ENCODE measurements at regions not wholly inside any gene's neighbourhood (a gene's known extent, or its start where the extent isn't known, plus 50 kb on each side); places are given as distances from the start of the nearest gene placed in this dataset.
A peak's percentile ranks its signal among the peaks of the same experiment; 100 is the strongest.

DNA sequence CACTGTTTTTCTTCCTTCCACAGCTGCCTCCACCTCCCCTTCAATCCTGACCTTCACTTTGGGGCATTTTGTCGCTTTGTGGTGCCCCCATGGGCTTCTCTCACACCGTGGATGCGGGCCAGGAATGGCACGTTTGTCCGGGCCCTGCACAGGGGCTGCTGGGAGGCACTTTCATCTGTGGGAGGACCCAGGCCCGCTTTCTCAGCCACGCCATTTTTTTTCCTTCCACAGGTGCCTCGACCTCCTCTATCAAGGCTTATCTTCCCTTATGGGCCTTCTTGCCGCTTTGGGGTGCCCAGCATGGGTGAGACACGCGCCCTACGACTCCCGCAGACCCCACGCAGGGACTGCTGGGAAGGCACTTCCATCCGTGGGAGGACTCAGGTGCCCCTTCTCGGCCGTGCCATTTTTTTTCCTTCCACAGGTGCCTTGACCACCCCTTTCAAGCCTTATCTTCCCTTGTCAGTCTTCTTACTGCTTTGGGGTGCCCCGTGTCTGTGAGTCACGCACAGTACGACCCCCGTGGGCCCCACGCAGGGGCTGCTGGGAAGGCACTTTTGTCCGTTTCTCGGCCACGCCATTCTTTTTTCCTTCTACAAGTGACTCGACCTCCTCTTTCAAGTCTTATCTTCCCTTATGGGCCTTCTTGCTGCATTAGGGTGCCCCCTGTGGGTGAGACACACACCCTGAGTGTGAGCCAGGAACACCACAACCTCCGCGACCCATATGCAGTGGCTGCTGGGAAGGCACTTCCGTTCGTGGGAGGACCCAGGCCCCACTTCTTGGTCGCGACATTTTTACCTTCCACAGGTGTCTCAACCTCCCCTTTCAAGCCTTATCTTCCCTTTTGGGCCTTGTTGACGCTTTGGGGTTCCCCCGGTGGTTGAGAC is 270.7 kb downstream of the ALG10 start:
- peak; percentile 50 for DNase-seq

DNA sequence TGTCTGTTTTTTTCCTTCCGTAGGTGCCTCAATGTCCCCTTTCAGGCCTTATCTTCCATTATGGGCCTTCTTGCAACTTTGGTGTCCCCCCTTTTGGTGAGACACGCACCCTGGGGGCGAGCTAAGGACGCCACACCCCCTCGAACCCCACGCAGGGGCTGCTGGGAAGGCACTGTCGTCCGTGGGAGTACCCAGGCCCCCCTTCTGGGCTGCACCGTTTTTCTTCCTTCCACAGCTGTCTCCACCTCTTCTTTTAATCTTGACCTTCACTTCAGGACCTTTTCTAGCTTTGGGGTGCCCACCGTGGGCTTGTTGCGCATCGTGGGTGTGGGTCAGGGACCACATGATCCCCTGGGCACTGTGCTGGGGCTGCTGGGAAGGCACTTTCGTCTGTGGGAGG is 271.8 kb downstream of the ALG10 start:
- no peak for DNase-seq

DNA sequence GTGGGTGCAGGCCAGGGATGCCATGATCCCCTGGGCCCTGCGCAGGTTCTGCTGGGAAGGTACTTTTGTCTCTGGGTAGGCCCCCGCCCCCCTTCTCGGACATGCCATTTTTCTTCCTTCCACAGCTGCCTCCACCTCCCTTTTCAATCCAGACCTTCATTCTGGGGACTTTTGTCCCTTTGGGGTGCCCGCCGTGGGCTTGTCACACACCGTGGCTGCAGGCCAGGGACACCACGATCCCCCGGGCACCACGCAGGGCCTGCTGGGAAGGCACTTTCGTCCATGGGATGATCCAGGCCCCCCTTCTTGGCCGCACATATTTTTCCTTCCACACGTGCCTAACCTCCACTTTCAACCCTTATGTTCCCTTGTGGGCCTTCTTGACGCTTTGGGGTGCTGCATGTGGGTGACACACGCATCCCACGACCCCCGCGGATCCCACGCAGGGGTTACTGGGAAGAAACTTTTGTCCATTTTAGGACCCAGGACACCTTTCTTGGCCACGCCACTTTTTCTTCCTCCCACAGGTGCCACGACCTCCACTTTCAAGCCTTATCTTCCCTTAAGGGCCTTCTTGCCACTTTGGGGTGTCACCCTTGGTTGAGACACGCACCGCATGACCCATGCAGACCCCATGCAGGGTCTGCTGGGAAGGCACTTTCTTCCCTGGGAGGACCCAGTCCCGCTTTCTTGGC is 272.5 kb downstream of the ALG10 start:
- DNase-seq: no peak

DNA sequence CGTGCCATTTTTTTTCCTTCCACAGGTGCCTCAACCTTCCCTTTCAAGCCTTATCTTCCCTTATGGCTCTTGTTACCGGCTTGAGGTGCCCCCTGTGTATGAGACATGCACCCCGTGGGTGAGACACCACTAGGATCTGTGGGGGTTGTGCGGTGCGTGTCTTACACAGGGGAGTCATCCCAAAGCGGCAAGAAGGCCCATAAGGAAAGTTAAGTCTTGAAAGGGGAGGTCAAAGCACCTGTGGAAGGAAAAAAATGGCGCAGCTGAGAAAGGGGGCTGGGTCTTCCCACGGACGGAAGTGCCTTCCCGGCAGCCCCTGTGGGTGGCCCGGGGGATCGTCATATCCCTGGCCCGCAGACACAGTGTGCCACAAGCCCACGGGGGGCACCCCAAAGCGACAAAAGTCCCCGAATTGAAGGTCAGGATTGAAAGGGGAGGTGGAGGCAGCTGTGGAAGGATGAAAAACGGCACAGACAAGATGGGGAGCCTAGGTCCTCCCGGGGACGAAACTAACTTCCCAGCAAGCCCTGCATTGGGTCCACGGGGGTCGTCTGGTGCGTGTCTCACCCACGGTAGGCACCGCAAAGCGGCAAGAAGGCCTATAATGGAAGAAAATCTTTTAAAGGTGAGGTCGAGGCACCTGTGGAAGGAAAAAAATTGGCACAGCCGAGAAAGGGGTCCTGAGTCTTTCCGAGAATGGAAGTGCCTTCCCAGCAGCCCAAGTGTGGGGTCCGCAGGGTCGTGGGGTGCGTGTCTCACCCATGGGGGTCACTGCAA is 273.3 kb downstream of the ALG10 start:
- DNase-seq: no peak

DNA sequence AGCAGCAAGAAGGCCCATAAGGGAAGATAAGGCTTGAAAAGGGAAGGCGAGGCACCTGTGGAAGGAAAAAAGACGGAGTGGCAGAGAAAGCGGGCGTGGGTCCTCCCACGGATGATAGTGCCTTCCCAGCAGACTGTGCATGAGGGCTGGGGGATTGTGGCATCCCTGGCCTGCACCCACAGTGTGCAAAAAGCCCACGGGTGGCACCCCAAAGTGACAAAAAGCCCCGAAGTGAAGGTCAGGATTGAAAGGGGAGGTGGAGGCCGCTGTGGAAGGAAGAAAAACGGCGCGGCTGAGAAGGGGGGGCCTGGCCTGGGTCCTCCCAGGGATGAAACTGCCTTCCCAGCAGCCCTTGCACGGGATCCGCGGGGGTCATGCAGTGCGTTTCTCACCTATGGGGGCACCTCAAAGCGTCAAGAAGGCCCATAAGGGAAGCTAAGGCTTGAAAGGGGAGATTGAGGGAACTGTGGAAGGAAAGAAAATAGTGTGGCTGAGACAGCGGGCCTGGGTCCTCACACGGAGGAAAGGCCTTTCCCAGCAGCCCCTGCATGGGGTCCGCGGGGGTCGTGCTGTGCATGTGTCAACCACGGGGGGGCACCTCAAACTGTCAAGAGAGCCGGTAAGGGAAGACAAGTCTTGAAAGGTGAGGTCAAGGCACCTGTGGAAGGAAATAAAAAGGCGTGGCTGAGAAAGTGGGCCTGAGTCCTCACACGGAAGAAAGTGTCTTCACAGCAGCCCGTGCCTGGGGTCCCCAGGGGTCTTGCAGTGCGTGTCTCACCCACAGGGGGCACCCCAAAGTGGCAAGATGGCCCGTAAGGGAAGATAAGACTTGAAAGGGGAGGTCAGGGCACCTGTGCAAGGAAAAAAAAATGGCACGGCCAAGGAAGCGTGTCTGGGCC is 274.1 kb downstream of the ALG10 start:
- DNase-seq: no peak

DNA sequence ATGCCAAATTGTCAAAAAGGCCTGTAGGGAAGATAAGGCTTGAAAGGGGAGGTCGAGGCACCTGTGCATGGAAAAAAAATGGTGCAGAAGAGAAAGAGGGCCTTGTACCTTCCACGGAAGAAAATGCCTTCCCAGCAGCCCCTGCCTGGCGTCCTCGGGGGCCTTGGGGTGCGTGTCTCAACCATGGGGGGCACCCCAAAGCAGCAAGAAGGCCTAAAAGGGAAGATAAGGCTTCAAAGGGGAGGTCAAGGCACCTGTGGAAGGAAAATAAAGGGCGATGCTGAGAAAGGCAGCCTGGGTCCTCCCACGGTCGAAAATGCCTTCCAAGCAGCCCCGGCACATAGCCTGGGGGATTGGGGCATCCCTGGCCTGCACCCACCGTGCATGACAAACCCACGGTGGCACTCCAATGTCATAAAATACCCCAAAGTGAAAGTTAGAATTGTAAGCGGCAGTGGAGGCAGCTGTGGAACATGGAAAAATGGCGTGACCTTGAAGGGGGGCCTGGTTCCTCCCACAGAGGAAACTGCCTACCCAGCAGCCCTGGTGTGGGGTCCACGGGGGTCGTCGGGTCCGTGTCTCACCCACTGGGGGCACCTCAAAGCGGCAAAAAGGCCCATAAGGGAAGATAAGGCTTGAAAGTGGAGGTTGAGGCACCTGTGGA is 275.0 kb downstream of the ALG10 start:
- DNase-seq: no peak

DNA sequence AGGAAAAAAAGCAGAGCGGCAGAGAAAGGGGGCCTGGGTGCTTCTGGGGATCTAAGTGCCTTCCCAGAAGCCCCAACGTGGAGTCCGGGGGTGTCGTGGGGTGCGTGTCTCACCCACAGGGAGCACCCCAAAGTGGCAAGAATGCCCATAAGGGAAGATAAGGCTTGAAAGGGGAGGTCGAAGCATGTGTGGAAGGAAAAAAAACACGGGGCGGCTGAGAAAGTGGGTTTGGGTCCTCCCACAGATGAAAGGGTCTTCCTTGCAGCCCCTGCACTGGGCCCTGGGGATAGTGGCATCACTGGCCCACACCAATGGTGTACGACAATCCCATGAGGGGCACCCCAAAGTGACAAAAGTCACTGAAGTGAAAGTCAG is 275.5 kb downstream of the ALG10 start:
- no peak for DNase-seq

DNA sequence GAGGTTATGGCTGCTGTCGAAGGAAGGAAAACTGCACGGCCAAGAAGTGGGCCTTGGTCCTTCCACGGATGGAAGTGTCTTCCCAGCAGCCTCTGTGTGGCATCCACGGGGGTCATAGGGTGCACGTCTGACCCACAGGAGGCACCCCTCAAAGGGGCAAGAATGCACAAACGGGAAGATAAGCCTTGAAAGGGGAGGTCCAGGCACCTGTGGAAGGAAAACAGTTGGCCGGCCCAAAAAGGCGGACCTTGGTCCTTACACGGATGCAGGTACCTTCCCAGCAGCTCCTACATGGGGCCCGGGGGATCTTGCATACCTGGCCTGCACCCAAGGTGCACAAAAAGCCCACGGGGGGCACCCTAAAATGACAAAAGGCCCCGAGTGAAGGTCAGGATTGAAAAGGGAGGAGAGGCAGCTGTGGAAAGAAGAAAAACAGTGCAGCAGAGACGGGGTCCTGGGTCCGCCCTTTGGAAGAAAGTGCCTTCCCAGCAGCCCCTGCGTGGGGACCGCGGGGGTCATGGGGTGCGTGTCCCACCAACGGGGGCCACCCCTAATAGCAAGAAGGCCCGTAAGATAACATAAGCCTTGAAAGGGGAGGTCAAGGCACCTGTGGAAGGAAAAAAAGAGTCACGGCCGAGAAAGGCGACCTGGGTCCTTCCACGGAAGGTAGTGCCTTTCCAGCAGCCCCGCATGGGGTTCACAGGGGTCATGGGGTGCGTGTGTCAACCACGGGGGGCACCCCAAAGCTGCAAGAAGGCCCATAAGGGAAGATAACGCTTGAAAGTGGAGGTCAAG is 276.1 kb downstream of the ALG10 start:
- no peak for DNase-seq

DNA sequence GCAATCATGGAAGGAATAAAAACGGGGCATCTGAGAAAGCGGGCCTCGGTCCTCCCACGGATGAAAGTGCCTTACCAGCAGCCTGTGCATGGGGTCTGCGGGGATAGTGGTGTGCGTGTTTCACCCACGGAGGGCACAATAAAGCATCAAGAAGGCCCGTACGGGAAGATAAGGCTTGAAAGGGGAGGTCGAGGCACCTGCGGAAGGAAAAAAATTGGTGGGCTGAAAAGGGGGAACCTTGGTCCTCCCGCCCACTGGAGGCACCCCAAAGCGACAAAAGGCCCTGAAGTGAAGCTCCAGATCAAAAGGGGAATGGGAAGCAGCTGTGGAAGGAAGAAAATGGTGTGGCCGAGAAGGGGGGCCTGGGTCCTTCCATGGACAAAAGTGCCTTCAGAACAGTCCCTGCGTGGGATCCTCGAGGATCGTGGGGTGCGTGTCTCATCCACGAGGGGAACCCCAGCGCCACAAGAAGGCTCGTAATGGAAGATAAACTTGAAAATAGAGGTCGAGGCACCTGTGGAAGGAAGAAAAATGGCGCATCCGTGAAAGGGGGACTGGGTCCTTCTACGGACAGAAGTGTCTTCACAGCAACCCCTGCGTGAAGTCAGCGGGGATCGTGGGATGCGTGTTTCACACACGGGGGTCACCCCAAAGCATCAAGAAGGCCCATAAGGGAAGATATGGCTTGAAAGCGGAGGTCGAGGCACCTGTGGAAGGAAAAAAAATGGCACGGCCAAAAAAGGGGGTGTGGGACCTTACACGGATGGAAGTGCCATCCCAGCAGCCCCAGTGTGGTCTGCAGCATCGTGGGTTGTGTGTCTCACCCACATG is 276.9 kb downstream of the ALG10 start:
- DNase-seq: no peak

DNA sequence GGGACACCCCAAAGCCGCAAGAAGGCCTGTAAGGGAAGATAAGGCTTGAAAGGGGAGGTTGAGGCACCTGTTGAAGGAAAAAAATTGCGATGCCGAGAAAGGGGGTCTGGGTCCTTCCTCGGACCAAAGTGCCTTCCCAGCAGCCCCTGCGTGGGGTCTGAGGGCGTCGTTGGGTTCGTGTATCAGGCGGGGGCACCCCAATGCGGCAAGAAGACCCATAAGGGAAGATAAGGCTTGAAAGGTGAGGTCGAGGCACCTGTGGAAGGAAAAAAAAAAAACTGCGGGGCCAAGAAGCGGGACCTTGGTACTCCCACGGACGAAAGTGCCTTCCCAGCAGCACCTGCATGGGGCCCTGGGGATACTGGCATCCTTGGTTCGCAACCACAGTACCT is 277.5 kb downstream of the ALG10 start:
- no peak for DNase-seq

DNA sequence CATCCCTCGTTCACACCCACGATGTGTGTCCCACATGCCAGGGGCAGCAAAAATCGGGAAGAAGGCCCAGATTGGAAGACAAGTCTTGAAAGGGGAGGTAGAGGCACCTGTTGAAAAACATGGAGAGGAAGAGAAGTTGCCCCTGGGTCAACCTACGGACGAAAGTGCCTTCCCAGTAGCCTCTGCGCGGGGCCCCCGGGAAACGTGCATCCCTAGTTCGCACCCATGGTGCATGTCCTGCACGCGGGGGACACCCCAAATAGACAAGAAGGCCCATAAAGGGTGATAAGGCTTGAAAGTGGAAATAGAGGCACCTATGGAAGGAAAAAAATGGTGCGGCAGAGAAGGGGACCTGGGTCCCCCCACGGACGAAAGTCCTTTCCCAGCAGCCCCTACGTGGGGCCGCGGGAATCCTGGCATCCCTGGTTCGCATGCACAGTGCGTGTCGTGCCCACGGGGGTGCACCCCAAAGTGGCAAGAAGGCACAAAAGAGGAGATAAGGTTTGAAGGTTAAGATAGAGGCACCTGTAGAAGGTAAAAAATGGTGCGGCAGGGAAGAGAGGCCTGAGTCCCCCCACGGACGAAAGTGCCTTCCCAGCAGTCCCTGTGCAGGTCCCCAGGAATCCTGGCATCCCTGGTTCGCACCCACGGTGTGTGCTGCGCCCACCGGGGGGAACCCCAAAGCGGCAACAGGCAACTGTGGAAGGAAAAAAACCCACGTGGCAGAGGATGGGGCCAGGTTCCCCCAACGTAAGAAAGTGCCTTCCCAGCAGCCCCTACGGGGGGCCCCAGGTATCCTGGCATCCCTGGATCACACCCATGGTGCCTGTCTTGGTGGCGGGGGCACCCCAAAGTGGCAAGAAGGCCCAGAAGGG is 278.3 kb downstream of the ALG10 start:
- no peak for DNase-seq

DNA sequence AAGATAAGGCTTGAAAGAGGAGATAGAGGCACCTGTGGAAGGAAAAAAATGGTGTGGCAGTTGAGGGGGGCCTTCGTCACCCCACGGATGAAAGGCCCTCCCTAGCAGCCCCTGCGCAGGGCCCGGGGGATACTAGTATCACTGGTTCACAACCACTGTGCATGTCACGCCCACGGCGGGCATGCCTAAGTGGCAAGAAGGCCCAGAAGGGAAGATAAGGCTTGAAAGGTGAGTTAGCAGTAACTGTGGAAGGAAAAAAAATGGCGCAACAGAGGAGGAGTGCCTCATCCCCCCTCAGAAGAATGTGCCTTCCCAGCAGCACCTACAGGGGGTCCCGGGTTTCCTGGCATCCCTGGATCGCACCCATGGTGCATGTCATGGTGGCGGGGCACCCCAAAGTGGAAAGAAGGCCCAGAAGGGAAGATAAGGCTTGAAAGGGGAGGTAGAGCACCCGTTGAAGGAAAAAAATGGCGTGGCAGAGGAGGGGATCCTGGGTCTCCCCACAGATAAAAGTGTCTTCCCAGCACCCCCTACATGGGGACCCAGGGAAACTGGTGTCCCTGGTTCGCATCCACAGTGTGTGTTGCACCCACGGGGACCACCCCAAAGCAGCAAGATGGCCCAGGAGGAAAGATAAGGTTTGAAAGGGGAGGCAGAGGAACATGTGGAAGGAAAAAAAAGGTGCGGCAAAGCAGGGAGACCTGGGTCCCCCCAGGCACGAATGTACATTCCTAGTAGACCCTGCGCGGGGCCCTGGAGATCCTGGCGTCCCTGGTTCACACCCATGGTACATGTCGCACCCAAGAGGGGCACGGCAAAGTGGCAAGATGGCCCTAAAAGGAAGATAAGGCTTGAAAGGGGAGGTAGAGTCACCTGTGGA is 279.2 kb downstream of the ALG10 start:
- no peak for DNase-seq

DNA sequence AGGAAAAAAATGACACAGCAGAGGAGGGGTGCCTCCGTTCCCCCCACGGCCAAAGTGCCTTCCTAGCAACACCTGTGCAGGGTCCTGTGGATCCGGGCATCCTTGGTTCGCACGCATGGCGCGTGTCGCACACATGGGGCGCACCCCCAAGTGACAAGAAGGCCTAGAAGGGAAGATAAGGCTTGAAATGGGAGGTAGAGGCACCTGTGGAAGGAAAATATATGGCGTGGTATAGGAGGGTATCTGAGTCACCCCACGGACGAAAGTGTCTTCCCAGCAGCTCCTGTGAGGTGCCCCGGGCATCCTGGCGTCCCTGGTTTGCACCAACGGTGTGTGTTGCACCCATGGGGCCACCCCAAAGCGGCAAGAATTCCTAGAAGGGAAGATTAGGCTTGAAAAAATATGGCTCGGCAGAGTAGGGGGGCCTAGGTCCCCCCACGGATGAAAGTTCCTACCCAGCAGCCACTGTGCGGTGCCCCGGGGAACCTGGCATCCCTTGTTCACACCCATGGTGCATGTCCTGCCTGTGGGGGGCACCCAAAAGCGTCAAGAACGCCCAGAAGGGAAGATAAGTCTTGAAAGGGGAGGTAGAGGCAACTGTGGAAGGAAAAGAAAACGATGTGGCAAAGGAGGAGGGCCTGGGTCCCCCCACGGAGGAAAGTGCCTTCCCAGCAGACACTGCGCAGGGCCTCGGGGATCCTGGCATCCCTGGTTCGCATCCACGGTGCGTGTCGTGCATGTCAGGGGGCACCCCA is 280.0 kb downstream of the ALG10 start:
- no peak for DNase-seq

DNA sequence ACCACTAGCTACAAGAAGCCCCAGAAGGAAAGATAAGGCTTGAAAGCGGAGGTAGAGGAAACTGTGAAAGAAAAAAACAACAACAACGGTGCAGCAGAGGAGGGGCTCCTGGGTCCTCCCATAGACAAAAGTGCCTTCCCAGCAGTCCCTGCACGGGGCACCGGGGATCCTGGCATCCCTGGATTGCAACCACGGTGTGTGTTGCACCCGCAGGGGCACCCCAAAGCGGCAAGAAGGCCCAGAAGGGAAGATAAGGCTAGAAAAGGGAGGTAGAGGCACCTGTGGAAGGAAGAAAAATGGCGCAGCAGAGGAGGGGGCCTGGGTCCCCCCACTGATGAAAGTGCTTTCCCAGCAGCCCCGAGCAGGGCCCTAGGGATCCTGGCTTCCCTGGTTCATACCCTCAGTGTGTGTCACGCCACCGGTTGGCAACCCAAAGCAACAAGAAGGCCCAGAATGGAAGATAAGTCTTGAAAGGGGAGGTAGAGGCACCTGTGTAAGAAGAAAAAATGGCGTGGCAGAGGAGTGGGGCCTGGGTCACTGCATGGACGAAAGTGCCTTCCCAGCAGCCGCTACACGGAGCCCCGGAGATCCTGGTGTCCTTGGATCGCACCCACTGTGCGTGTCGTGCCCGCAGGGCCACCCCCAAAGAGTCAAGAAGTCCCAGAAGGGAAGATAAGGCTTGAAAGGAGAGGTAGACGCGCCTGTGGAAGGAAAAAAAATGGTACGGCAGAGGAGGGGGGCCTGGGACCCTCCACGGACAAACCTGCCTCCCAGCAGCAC is 281.0 kb downstream of the ALG10 start:
- DNase-seq: no peak

DNA sequence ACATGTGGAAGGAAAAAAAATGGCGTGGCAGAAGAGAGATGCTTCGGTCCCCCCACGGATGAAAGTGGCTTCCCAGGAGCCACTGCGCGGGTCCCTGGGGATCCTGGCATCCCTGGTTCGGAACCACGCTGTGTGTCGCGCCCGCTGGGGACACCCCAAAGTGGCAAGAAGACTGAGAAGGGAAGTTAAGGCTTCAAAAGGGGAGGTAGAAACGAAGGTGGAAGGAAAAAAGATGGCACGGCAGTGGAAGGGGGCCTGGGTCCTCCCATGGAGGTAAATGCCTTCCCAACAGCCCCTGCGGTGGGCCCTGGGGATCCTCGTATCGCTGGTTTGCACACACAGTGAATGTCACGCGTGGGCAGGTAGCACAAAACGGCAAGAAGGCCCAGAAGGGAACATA is 281.7 kb downstream of the ALG10 start:
- DNase-seq: no peak

DNA sequence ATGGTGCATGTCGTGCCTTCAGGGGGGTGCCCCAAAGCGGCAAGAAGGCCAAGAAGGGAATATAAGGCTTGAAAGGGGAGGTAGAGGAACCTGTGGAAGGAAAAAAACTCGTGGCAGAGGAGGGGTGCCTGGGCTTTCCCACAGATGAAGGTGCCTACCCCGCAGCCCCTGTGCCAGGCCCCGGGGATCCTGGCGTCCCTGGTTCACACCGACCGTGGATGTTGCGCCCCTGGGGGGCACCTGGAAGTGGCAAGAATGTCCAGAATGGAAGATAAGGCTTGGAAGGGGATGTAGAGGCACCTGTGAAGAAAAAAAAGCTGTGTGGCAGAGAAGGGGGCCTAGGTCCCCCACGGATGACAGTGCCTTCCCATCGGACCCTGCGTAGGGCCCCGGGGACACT is 282.2 kb downstream of the ALG10 start:
- DNase-seq: no peak

DNA sequence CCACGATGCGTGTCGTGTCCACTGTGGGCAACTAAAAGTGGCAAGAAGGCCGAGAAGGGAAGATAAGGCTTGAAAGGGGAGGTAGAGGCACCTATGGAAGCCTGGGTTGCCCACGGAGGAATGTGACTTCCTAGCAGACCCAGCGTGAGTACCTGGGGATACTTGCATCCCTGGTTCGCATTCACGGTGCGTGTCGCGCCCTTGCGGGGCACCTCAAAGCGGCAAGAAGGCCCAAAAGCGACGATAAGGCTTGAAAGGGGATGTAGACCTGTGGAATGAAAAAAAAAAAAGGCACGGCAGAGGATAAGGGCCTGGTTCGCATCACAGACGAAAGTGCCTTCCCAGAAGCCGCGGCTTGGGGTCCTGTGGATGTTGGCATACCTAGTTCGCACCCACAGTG is 282.9 kb downstream of the ALG10 start:
- no peak for DNase-seq

Measured in NCI-H82 (cell line).